SH-SY5Y (cell line): ENCODE measurements at regions not wholly inside any gene's neighbourhood (a gene's known extent, or its start where the extent isn't known, plus 50 kb on each side); places are given as distances from the start of the nearest gene placed in this dataset.

Experiments used
- GATA2 ChIP-seq: IDR thresholded peaks from 2 replicates; pipeline ENCODE4 v1.6.1; 2011; ENCODE audit warnings: mild to moderate bottlenecking, low read depth, low read length
- GATA3 ChIP-seq: IDR thresholded peaks from 2 replicates; pipeline ENCODE4 v1.6.1; 2011; ENCODE audit warnings: low read depth, mild to moderate bottlenecking, low read length, moderate library complexity

DNA sequence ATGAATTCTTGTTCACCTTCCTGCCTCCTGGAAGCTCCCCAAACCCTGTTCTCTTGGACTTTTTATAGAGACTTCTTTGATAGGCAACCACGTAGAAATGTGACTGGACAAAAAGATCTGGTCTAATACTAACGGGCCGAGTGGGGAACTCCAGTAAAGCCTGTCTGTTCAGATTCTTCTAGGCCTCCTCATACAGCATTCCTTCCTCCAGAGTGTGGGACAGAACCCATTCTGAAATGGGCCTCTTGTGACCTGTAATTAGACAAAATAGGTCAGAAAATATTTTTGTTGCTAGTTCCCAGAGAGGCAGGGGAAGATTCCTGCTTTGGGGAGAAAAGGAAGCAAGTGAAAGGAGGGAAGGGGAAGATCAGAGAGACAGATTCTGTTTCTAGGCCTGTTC is 374.3 kb downstream of the CDH26 start:
- no peak for TF ChIP-seq GATA2
- TF ChIP-seq GATA3, result no peak
